ENCODE measurements at regions not wholly inside any gene's neighbourhood (a gene's known extent, or its start where the extent isn't known, plus 50 kb on each side); places are given as distances from the start of the nearest gene placed in this dataset.
"Not testable (repeated sequence)": the region's sequence is repeated elsewhere in the genome, so short reads cannot be mapped to it uniquely, and the experiment has no call there.

DNA sequence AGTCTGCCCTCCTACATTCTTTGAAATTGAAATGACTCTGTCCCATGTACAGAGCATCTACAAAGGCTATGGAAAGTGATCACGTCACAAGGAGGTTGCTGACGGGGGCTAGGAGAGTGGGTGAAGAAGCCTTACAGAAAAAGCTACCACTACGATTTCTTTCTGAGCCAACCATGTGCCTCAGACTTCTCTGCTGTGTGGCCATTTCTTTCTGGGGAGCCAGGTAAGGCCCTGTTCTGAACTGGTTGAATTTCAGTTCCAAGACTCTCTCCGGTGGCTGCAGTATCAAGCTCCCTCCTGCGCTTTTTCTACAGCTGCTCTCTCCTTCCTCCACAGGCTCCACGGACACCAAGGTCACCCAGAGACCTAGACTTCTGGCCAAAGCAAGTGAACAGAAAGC is 112.5 kb upstream of the PRSS1 start:
- no peak for DNase-seq (ENCODE audit: low read depth)

DNA sequence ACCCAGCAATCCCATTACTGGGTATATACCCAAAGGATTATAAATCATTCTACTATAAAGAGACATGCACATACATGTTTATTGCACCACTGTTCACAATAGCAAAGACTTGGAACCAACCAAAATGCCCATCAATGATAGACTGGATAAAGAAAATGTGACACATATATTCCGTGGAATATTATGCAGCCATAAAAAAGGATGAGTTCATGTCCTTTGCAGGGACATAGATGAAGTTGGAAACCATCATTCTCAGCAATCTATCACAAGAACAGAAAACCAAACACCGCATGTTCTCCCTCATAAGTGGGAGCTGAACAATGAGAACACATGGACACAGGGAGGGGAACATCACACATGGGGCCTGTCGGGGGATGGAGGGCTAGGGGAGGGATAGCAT is 113.2 kb upstream of the PRSS1 start:
- not testable (repeated sequence) for DNase-seq (ENCODE audit: low read depth)

DNA sequence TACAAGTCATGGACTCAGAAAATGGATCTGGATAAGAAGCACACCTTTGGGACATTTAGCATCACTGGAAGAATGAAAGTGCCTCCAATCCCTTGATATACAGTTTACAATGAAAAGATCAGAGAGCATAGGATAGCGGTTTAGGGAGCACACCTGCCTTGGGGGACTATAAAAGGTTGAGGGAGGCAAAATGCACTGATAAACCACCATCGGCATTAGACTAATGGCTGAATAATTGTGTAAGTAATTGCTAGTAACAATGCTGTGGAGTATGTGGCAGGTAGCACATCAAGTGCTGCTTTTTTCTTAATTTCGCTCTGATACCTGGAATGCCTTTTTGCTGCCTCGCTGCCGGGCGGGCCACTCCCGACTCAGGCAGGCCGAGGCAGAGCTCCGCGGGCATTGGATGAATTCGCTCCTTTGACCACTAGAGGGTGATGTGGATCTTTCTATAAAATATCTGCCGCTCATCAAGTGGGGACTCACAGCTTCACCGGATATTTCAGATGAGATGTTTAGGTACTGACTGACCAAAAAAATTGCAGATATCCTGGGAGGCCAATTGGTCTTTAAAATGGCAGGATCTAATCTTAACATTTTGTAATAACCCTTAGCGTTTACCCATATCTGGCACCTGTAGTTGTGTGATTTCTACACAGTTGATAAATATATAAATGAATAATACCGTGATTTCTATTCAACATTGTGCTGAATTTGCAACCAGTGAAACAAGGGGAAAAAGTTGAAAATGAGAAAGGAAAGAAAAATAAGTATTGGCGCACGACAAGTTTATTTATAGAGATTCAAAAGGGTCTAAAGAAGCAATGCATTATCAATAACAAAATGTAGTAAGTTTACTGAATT is 116.8 kb upstream of the PRSS1 start:
- DNase-seq (ENCODE audit: low read depth) = peak; percentile 72

DNA sequence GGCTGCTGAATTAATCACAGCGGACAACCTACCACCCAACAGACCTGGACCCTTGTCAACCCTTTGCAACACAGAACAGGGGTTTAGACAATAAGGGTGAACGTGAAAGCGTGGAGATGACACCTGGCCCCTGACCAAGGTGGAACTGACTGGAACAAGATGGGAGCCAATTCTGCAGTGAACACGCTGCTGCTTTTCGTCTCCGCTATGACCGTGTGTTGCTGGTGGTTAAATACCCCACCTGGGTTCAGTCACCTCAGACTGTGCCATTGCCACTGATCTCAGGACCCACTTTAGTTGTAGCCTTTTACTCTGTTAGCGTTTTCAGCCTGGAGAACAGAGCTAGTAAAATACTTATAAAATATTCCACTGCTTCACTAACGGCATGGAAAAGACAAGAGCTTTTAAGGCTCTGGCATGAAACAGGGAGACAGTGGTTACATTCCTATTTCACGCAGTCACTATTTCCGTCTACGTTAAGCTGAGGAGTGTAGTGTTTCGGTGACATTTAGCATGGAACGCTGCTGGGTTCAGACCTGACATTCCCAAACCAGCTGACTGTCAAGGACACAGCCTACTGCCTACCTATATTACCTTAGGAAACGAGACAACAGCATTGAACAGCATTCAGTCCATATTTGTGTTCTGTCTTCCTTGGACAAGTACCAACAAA is 119.5 kb upstream of the PRSS1 start:
- peak; percentile 52 for DNase-seq (ENCODE audit: low read depth)

DNA sequence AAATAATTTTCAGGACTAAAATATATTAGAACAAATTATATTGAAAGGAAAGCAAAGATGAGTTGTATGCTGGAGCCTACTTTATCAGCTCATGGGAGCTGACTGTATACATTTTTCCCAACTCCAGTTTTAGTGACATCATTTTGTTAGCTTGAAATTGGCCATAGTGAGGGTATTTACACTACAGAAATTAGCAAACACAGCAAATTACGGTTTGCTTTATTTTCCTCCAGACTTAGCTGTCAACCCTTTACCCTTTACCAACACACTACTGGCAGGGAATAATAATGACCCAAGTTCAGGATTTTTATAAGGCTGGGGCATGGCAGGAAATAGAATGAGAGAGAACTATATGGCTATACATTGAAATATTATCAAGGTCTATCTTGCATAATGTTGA is 120.3 kb upstream of the PRSS1 start:
- DNase-seq (ENCODE audit: low read depth) = no peak

DNA sequence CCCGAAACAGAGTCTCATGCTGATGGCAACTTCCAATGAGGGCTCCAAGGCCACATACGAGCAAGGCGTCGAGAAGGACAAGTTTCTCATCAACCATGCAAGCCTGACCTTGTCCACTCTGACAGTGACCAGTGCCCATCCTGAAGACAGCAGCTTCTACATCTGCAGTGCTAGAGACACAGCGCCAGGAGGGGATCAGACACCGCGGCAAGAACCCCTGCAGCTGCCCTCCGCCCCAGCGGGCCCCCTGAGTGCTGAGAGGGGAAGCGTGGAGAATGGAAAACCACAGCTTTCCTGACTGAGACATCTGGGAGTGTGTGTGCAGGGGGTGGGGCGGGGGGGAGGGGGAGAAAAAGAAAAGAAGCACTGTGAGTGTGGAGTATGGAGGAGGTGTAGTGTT is 122.0 kb upstream of the PRSS1 start:
- DNase-seq (ENCODE audit: low read depth) = not testable (repeated sequence)

- DNase-seq (ENCODE audit: low read depth) = no peak
These were observed 122.7 kb upstream of the PRSS1 start for GRCh38 chr7:142626420-142627035.

DNA sequence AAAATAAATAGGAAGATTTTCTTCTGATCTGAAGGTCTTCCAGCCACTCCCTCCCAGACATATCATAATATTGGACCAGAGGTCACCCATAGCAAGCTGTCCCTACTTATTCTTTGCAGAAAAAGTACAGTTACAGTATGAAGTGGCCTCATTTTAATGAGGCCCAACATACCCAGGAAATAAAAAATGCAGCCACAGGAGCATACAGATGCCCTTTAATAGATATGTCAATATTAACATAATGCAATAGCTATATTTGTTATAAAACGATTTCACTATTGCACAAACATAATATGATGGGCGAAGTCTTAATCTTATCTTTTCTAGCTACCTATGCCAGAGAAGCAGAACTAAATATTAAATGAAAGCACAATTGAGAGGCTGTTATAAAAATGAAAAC is 124.1 kb upstream of the PRSS1 start:
- DNase-seq (ENCODE audit: low read depth) = not testable (repeated sequence)

GRCh38 chr7:142620402-142620801 is 128.9 kb upstream of the PRSS1 start:
- DNase-seq (ENCODE audit: low read depth) = no peak

DNA sequence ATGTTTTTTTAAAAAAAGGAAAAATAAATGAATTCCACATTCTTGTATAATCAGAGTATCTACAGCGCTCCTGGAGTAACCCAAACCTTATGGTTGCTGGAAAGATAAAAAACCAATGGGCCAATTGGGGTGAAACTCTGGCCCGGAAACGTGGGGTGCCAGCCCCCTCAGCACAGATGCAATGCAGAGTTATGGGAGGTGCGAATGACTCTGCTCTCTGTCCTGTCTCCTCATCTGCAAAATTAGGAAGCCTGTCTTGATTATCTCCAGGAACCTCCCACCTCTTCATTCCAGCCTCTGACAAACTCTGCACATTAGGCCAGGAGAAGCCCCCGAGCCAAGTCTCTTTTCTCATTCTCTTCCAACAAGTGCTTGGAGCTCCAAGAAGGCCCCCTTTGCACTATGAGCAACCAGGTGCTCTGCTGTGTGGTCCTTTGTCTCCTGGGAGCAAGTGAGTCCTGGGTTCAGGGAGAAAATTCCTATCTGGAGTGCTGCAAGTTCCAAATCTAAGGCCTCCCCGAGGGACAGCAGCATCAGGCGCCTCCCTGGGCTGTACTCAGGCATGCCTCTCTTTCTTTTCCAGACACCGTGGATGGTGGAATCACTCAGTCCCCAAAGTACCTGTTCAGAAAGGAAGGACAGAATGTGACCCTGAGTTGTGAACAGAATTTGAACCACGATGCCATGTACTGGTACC is 130.5 kb upstream of the PRSS1 start:
- DNase-seq (ENCODE audit: low read depth) = no peak

GRCh38 chr7:142616842-142617241 is 132.4 kb upstream of the PRSS1 start:
- no peak for DNase-seq (ENCODE audit: low read depth)

- DNase-seq (ENCODE audit: low read depth) = no peak
These were observed 133.1 kb upstream of the PRSS1 start for GRCh38 chr7:142616121-142616643.

DNA sequence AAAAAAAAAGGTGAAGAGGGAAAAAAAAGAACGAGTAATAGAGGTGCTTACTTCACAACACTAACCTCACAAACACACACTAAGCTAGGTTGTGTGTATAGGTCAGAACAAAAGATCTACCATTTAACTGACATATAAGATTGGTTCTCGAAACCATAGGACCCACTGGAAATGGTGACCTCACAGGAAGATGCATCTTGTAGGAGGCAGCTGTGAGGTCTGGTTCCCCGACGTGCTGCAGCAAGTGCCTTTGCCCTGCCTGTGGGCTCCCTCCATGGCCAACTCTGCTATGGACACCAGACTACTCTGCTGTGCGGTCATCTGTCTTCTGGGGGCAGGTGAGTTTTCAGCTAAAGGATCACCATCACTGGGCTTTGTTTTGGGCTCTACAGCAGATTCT is 133.8 kb upstream of the PRSS1 start:
- no peak for DNase-seq (ENCODE audit: low read depth)

- peak; percentile 74 for DNase-seq (ENCODE audit: low read depth)
These were observed 135.2 kb upstream of the PRSS1 start for GRCh38 chr7:142614116-142614515.

- peak; percentile 93 for DNase-seq (ENCODE audit: low read depth)
These were observed 136.9 kb upstream of the PRSS1 start for GRCh38 chr7:142612237-142612881.

GRCh38 chr7:142611566-142612236 is 137.6 kb upstream of the PRSS1 start:
- DNase-seq (ENCODE audit: low read depth) = no peak

DNA sequence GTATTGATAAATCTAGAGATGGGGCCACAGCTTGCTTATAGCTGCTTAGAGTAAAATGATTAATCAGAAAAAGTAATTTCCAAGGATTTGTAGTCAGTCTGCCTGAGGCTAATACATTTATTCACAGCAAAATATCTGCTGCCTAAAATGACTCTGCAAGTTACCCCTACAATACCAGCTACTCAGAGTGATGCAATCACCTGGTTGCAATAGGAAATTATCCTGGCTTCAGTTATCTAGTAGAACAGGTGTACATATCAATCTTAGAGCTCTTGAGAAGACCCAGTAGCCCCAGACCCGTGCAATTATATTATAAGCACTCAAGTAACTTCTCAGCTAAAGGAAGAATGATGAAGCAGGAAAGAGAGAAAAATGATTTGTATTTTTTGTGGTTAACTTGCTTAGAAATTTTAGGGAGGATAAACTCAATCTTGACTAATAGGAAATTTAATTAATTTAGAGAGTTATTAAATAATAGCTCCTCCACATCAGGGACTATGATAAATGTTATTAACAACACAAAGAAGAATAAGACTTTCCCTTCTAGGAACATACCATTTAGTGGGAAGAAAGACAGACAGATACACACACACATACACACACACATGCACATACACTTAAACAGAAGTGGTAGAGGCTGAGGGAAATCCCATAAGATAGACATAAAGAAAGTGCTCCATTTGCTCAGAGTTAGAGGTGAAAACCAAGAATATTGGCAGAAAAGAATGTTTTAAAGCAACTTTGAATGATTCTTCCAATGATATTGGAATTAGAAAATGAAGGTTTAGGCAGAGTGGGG is 140.4 kb upstream of the PRSS1 start:
- DNase-seq (ENCODE audit: low read depth) = no peak

GRCh38 chr7:142607351-142607750 is 141.9 kb upstream of the PRSS1 start:
- DNase-seq (ENCODE audit: low read depth) = no peak

DNA sequence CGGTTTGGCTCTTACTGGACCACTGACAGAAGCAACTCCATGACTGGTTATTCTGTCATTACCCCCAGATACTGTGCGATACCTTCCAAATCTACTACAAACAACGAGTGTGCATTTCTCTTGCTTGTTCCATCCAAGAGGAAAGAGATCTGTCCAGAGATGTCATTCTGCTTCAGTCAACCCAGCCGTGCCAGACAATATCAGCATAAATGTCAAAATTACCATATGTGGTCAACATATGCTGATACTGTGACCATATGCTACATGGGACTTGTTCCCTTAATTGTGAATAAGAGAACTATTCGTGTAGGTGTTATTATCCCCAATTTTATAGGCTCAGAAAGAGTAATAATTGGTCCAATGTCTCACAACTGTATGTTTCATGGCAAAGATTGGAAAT is 143.2 kb upstream of the PRSS1 start:
- DNase-seq (ENCODE audit: low read depth) = no peak

- DNase-seq (ENCODE audit: low read depth) = no peak
These were observed 144.6 kb upstream of the PRSS1 start for GRCh38 chr7:142604671-142605070.

Measured in LHCN-M2 (cell line).